ENCODE measurements at regions not wholly inside any gene's neighbourhood (a gene's known extent, or its start where the extent isn't known, plus 50 kb on each side); places are given as distances from the start of the nearest gene placed in this dataset.

DNA sequence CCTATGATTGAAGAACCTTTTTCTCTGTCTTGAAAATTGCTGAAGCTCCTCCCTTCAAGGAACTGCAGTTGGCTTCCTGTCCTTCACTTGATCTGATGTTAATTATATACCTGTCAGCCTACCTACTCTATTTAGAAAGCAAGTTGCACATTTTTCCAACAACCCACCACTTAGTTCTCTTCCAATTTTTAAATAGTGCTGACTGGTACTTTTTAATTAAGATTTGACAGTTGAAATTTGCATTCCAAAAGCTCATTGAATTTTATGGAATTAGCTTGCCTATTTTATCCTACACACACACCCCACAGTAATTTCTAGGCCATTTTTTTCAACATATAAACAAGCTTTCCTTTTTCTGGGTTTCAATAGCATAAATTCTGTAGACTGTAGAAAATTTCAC is 820.3 kb upstream of the FAT3 start:
- no peak for DNase-seq

DNA sequence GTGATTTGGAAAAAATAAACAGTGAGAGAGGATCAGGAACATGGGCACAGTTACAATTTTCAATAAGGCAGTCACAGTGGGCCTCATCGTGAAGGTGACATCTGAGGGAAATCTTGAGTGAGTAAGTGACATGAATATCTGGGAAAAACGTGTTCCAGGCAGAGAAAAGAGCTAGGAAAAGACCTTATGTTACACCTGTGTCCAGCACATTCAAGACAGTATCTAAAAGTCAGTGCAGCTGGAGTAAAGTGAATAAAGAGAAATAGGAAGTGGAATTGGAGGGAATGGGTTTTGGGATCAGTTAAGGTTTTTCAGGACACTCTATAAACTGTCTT is 827.5 kb upstream of the FAT3 start:
- no peak for DNase-seq

DNA sequence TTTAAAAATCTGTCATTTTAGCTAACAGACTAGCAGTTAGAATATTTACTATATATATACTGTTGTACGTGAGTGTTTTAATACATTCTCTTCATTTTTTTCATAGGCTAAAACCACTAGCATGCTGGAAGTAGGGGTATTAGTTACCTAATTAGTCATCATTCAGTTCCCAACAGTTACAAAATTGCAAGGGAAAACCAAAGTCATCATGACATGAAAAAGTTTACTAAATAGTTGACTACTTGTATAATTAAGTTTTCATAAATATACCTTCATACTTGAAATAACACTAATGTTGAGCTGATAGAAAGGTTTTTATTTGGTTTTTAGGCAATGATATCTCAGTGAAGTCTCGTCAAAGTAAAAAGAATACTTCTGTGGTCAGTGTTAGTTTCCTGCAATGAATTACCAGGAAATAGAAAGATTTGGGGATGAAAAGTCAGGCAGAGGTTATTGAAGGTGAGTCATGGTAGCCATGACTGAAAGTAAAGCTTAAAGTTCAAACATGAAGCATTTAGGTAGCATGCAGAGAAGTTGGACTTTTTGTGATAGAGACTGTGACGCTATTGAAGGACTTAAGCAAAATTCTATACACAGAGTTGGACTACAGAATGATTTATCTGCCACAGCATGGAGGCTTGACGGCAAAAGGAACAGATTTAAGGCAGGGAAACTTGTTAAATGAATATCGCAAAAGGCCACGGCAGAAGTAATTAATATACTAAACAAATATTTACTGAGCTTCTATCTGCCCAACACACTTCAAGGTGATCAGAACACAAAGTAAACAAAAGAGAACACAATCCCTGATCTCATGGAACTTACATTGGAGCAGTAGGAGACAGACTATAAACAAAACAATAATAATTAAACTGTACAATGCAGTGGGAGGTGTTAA is 828.1 kb upstream of the FAT3 start:
- peak; percentile 37 for DNase-seq

DNA sequence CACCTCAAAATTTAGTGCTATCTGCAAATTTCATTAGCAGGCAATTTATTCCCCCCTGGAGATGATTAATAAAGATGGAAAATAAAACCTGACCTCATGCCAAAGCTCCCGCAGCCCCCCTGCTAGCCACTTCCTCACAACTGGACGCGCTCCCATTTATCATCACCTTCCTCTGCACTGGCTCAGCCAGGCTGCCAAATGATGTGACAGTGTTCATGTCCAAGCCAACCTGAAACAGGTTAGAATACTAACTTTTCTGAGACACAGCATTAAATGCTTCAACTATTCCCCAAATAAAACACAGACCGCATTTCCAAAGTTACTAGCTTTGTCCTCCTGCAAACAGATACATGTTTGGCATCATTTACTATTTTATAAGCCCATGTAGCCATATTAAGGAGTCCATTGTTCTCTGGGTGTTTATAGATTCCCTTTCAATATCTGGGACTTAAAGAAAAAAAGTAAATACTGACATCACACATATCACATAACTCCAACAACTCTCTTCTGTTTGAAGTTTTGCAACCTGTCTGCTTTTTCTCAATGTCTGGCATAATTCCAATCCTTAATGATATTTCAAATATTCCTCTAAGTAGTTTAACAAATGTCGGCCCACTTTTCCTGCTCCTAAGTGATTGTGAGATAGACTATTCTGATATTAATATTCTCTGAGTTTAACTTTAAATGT is 829.7 kb upstream of the FAT3 start:
- no peak for DNase-seq

DNA sequence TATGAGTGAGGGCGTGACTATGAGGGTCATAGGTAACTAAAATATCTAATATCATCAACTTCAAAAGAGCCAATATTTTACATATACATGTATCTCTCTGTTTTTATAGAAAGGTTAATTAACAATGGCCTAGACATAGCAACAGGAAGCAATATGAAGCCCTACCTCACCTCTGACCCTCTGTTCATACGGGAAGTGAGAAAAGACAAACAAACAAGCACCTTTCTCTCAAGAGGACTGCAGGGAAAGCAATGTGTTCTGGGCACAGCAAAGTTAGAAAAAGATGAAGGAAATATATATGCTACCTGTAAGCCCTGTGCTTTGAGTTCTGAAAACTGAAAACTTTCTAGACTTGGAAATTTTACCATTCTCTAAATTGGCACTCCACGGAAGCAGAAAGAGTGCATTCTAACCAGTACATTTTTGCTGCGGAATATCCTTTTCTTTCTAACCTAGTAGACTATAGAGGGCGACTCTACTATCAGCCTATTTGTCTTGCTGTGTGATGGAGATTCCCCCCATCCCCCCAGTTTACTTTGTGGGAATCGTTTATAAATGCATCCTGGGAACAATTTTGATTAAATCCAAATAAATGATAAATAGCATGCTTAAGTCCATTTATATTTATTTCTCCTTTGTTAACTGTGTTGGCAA is 830.4 kb upstream of the FAT3 start:
- DNase-seq = no peak

DNA sequence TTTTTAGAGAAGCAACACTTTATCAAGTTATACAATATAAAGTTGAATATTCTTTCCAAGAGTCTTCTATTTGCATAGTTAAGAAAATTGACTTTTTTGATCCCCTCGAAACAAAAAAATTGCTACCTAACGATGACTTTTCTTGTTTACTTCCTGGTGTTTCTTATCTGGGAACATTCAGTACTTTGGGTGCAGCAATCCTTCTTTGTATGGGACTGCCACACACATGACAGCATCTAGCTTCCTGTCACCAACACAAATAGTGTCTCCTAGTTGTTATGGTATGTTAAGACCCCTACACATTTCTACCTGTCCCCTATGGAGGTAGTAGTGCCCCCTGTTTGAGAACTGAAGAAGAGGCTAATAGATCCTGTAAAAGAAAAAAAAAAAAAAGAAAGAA is 841.7 kb upstream of the FAT3 start:
- no peak for DNase-seq

DNA sequence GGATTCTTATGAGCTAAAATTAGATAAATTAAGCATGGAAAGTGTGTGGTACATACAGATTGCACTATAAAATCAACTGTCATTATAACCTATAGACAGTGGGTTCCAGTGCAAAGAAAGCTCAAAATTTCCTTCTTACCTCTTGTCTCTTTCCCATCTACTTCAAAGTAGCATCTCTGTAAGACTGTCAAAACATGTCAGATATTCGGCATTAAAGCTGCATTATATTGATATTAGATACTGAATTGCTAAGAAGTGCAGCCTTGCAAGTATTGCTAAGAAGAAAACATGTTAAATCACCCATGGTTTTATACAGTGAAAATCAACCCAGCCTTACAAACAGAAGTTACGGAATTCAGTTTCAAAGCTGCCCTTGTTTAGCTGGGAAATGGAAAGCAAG is 849.8 kb upstream of the FAT3 start:
- no peak for DNase-seq

DNA sequence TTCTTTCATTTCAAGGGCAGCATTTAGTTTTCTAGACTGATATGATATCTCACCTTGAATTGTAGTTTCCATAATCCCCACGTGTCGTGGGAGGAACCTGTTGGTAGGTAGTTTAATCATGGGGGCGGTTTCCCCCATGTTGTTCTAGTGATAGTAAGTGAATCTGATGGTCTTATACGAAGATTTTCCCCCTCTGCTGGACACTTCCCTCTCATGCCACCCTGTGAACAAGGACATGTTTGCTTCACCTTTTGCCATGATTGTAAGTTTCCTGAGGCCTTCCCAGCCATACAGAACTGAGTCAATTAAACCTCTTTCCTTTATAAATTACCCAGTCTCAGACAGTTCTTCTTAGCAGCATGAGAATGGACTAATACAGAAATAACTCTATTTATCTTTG is 851.1 kb upstream of the FAT3 start:
- no peak for DNase-seq

DNA sequence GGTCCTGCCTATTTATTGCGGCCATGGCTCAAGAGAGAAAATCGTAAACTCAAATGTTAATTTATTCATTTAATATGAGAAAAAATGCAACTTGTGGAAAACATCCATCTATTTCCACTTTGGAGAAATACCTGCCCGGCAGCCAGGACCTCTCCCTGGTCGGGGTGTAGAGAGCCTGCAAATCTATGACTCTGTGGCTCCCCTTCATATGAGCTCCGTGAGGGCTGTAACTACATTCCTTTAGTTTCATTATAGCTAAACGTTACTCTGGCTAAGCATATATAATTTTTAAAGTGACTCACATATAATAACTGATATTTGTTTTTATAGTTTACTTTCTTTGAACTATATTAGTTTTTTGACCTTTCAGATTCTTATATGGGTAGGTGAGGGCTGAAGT is 857.8 kb upstream of the FAT3 start:
- DNase-seq = no peak

DNA sequence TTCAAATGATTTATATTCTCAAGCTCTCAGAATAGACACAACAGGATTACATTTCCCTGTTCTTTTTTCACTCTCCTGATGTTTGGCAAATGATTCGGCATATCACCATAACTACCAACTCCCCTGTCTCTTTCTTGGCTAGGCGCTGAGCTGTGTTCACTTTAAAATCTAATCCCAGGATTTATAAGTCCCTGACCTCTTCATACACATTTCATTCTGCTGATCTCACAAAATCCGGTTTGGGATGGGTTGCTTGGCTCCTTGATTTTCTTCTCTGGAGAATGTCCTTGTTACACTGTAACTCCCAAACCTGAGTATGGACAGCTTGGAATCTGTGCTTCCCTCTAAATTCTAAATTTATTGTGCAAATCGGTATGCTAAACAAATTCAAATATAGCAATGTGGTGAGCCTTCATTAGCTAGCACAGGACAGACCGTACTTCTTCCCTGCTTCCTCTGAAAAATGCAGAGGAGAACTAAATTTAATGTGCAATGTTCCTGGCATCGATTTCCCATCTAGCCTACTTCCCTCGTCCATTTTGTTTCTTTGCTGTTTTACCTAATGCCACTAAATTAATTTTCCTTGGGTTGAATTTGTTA is 858.5 kb upstream of the FAT3 start:
- no peak for DNase-seq

DNA sequence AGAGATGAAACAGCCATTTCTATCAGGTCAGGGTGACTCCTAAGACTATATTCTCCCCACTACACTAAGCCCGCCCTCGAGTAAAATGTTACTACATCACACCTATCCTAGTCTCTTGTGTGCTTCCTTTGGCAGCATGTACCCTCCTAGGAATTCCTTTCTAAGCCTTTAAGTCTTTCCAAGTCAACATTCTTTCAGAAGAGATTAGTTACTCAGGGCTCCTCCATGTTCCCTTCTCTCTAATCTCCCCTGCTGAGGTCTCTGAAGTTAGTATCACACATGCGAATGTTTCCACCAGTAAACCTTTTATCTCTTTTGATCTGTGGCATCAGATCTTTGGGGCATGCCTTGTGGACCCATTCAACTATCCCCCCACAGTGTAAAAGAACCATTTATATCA is 873.7 kb upstream of the FAT3 start:
- no peak for DNase-seq

DNA sequence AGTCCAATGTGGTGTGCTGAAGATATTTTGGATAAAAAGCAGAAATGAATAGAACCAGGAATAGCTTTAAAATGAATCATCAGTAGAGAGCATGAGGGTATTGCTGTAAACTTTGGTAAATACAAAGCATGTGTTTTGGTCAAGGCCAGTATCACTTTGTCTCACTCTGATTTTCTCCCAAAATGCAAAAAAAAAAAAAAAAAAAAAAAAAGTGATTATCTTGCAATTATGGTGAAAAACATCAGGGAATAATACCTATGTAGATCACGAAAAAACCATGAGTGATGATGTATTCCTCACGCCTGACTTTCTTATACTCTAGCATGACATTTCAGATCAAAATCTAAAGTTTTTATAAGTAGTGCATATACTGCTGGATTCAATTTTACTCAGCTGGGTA is 897.9 kb upstream of the FAT3 start:
- DNase-seq = no peak

DNA sequence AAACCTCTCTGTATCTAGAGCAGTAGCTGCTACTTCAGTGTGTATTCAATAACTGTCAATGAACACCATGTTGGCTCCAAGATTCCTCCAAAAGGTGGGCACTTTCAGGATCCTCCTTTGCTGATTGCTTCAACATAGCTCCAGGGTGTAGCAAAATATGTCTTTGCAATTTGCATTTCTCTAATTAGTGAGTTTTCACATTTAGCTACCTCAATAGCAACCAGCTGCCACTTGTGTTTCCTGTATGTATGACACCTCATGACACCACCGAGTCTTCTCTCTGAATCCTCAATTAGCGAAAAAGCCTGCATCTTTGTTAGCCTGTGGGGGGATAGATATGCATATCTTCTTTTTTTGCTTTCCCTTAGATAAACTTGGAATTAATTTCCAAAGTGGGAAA is 898.3 kb upstream of the FAT3 start:
- DNase-seq = no peak

DNA sequence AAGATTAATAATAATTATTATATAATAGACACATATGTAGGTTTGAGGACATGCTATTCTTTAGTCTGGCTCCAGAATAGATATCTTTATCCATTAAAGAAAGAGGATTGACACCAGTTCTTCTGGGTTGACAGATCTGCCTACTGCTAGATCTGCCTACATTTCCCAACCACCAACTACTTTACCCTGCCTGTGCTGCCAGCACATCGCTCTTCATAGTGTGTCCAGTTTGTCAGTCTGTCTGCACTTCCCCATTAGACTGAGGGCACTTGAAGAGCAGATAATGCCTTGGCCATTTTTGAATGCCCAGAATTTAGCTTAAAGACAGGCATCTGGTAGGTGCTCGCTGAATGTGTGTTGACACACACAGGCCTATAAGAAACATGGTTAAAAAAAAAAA is 910.1 kb upstream of the FAT3 start:
- no peak for DNase-seq

DNA sequence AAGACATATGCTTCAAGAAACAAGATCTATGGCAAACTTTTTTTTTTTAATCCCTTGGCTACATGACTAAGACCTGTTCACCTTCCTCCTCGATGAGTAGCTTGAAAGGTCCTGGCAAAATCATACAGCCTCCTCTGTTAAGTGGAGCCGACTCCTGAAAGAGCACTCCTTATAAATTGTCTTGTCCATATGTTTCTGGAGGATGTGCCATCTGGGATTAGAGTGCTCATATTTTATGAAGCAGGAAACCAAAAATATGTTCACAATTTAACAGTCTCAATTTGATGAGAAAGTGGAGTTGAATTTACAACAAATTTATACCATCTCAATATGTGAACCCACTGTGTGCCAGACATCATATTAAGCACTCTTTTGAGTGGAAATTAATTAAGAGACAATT is 912.1 kb upstream of the FAT3 start:
- DNase-seq = no peak

DNA sequence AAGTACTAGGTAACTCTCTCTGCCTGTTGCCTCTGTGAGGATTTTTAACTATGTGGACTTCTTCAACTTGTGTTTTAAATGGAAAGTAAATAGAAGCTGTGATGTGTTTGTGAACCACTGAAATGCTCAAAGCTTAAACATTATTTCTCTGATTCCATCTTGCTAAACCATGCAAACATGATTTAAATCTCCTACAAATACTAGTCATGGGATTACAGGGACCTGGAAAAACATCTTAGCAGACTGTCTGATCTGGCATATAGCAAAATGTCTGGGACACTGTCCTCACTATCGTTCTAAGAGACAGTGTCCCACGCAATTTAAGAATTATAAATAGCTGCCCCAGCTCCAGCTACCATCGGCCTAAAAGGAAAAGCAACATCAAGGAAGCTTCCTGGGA is 914.5 kb upstream of the FAT3 start:
- DNase-seq = no peak

DNA sequence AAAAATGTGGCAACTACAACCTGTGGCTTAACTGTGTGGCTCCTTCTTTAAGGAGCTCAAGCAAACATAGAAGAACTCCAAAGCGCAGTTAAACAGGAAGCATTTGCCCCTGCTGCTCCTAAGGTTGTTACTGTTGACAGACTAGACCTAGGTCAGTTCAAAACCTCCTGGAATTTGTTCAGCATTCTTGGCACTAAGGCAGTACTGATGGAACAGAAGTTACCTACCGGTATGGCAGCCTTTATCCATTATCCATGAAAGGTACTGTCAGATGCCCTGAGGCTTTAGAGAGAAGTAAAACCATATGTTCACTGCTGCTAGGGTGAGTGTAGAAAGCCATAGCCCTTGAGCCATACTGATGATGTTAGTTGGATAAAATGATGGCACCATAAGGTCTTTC is 916.5 kb upstream of the FAT3 start:
- DNase-seq = no peak

DNA sequence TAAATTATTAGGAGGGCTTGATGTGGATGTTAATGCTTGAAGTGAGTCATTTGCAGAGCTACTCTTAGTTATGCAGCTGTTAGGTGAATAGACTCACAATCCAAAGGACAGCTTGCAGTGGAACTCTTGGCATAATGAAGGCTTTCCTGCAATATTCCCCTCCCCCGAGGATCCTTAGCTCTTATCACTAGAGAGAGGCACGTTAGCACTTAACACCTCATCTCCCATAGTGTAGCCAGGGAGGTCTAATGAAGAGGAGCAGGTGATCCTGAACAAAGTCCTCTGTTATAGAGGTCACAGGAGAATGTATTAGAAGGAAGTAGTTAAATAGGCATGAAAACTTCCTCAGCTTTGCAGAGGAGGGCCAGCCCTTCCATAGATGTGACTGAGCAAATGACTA is 919.2 kb upstream of the FAT3 start:
- DNase-seq = no peak

DNA sequence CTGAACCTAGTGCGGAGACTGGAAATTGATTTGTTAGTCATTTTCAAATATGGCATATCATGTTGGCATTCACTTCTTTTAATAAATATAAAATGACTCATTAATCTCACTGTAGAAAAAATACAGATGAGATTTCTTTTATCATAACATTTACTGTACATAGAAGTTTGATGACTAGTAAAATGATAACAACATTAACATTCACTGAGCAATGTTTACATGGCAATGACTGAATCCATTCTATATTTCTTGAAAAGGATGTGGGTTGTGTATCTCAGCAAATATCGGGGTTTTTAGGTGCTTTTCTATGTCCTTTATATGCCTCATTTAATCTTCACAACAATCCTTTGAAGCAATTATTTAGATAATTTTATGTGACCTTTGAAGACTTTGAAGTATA is 920.9 kb upstream of the FAT3 start:
- DNase-seq = no peak

DNA sequence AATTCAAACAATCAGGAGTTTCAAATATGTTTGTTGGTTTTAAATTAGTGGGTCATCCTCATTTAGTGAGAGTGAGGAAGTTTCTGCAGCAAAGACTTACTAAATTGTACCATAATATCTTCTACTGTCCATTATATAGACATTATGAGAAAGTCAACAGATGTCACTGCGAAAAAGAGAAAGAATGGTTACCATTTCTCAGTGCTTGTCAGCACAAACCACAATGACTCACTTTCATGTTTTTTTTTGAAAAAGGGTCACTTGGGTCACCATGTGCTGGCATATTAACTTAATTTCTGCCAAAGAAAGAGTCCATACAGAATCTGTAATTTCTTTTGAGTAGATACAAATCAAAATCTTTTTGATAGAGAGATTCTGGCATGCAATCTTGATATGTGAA is 924.6 kb upstream of the FAT3 start:
- DNase-seq = no peak

DNA sequence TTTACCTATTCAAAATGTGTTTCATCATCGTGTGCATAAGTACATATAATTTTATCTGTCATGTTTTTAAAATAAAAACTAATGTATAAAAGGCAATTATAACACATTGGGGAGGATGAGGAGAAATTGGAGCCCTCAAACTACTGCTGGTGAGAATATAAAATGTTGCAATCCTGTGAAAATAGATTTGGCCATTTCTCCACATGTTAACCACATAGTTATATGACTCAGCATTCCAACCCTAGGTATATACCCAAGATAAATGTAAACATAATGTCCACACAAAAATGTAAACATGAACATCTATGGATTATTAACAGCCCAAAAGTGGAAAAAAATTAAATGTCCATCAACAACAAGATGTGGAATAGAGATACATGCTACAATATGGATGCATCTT is 928.0 kb upstream of the FAT3 start:
- no peak for DNase-seq

DNA sequence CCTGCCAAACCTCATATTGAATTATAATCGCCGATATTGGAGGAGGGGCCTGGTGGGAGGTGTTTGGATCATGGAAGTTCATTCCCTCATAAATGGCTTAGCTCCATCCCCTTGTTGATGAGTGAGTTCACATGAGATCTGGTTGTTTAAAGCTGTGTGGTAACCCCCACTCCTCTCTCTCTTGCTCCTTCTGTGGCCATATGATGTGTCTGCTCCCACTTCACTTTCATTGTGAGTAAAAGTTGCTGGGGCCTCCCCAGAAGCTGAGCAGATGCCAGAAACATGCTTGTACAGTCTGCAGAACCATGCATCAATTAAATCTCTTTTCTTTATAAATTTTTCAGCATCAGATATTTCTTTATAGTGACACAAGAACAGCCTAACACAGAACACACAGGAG is 929.0 kb upstream of the FAT3 start:
- no peak for DNase-seq

DNA sequence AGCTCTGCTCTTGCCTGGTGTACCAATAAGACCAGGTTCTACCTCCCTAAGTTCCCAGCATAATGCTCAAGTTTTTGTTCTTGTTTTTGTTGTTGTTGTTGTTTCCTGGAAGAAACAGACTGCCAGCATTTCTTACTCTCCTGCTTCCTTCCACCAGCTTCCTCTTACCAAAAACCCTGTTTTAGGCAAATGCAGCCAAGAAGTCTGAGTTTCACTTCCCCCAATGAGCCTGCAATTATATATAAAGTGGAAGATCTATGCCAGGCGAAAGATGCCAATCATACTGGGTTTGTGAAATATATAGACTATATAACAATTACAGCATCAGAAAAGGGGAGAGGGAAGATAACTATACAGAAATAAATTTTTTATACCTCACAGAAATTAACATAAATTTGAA is 931.5 kb upstream of the FAT3 start:
- DNase-seq = no peak

DNA sequence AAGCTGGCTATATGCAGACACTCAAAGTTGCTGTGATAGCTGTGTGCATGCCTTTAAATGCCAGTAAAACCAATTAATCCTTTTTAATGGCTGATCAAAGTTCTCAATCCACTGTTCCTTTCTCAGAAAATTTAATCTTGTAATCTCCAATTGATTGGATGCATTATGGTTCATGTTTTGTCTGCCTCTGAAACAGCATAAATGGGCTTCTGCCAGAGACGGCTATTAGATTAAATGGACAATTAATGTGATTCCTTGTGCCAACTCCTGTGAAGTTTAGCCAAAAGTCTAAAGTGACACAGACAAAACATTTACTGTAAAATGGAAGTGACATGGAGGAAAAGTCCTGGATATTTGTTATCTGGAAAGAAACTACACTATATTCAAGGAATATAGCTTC is 952.5 kb upstream of the FAT3 start:
- DNase-seq = no peak

Measured in NCI-H1417 treated with DMSO at 0.1 percent for 48 hours (cell line).